Glomerular visceral epithelial cell (primary cell): ENCODE measurements at regions not wholly inside any gene's neighbourhood (a gene's known extent, or its start where the extent isn't known, plus 50 kb on each side); places are given as distances from the start of the nearest gene placed in this dataset.

ENCODE experiments used
- DNase-seq: peaks from one replicate; pipeline ENCODE4 v3.0.0-alpha.2; 2016; ENCODE audit errors: extremely low spot score

- no peak for DNase-seq
Measured at GRCh38 chr4:89549907-89550306, 242.3 kb upstream of the GPRIN3 start.

GRCh38 chr4:89545315-89545714 is 237.7 kb upstream of the GPRIN3 start:
- no peak for DNase-seq

- no peak for DNase-seq
Measured at GRCh38 chr4:89541998-89542397, 234.4 kb upstream of the GPRIN3 start.

GRCh38 chr4:89539797-89540711 is 232.5 kb upstream of the GPRIN3 start:
- DNase-seq: no peak

GRCh38 chr4:89539374-89539773 is 231.8 kb upstream of the GPRIN3 start:
- no peak for DNase-seq

GRCh38 chr4:89538886-89539285 is 231.3 kb upstream of the GPRIN3 start:
- DNase-seq: no peak

- DNase-seq: no peak
Measured at GRCh38 chr4:89538171-89538570, 230.6 kb upstream of the GPRIN3 start.

GRCh38 chr4:89537281-89537680 is 229.7 kb upstream of the GPRIN3 start:
- DNase-seq: no peak

- no peak for DNase-seq
Measured at GRCh38 chr4:89535251-89535650, 227.7 kb upstream of the GPRIN3 start.

- no peak for DNase-seq
Measured at GRCh38 chr4:89534356-89534755, 226.8 kb upstream of the GPRIN3 start.

- DNase-seq: no peak
Measured at GRCh38 chr4:89531932-89532640, 224.5 kb upstream of the GPRIN3 start.

- DNase-seq: no peak
Measured at GRCh38 chr4:89528526-89529133, 221.0 kb upstream of the GPRIN3 start.

GRCh38 chr4:89521826-89522225 is 214.2 kb upstream of the GPRIN3 start:
- no peak for DNase-seq

- DNase-seq: no peak
Measured at GRCh38 chr4:89519771-89520320, 212.2 kb upstream of the GPRIN3 start.

GRCh38 chr4:89518259-89518658 is 210.7 kb upstream of the GPRIN3 start:
- DNase-seq: no peak

- no peak for DNase-seq
Measured at GRCh38 chr4:89514811-89515210, 207.2 kb upstream of the GPRIN3 start.

GRCh38 chr4:89511776-89512175 is 204.2 kb upstream of the GPRIN3 start:
- DNase-seq: no peak

GRCh38 chr4:89509708-89510281 is 202.2 kb upstream of the GPRIN3 start:
- no peak for DNase-seq

- DNase-seq: no peak
Measured at GRCh38 chr4:89506866-89507491, 199.4 kb upstream of the GPRIN3 start.

- DNase-seq: no peak
Measured at GRCh38 chr4:89502581-89502980, 195.0 kb upstream of the GPRIN3 start.

- no peak for DNase-seq
Measured at GRCh38 chr4:89497517-89498308, 190.1 kb upstream of the GPRIN3 start.
